Thyroid gland (tissue), 4 donors: ENCODE measurements at regions not wholly inside any gene's neighbourhood (a gene's known extent, or its start where the extent isn't known, plus 50 kb on each side); places are given as distances from the start of the nearest gene placed in this dataset.

Experiments
- DNase-seq, 2 donors: peaks; one replicate each; pipeline ENCODE4 v3.0.0-alpha.2; 2019
- H3K27ac ChIP-seq, 3 donors: fragments of 200-600 bp; sonication (generic); 1 replicate in 2 of 3; 2 replicates in 1 of 3; pipeline ENCODE4 v1.5.1; 2016 to 2019; ENCODE audit warnings: mild to moderate bottlenecking in 1 of 3, moderate library complexity in 1 of 3
- H3K27me3 ChIP-seq: fragments of 200-600 bp; sonication (generic); one replicate; pipeline ENCODE4 v1.5.1; 2019
- H3K36me3 ChIP-seq, 2 donors: fragments of 200-600 bp; sonication (generic); one replicate each; pipeline ENCODE4 v1.5.1; 2016 to 2019
- H3K4me1 ChIP-seq, 2 donors: fragments of 200-600 bp; sonication (generic); one replicate each; pipeline ENCODE4 v1.5.1; 2017 to 2019
- H3K4me3 ChIP-seq, 3 donors: fragments of 200-600 bp; sonication (generic); replicated peaks in 1 of 3; 1 replicate in 2 of 3; 2 replicates in 1 of 3; pipeline ENCODE4 v1.5.1; 2016; ENCODE audit warnings: mild to moderate bottlenecking in 1 of 3
- H3K9me3 ChIP-seq: fragments of 200-600 bp; sonication (generic); one replicate; pipeline ENCODE4 v1.5.1; 2017
- POLR2A ChIP-seq, 2 donors: fragments of 450-650 bp; IDR thresholded peaks; one replicate each; pipeline ENCODE4 v1.6.1; 2017; ENCODE audit warnings: antibody characterized with exemption in 2 of 2, mild to moderate bottlenecking in 2 of 2, moderate library complexity in 1 of 2
- WGBS, 2 donors: methylation state at CpG; one replicate each; pipeline ENCODE4 v1.1.5; 2017; 5-methylcytosine and 5-hydroxymethylcytosine counted together
- intact Hi-C: fragments of 100-400 bp; cut with DNase I; formaldehyde crosslinking; loops from one replicate; pipeline ENCODE4 v1.15.1; 2023
- TF ChIP-seq, protein P1 (sequence below), 6 experiments: fragments of 200-600 bp in 3 of 6; fragments of 450-650 bp in 3 of 6; sonication (generic) in 3 of 6; IDR thresholded peaks; one replicate each; pipeline ENCODE4 v1.5.1; 2016 to 2019; ENCODE audit warnings: antibody characterized with exemption in 6 of 6, mild to moderate bottlenecking in 2 of 6, inconsistent platforms in 1 of 6, moderate library complexity in 1 of 6

GRCh38 chr5:13358342-13358741 is 586.1 kb downstream of the DNAH5 start:
- Histone ChIP-seq H3K36me3 (no peaks in the 10 kb centered on the region), H3K27ac (no peak overlapping the region), H3K27me3 (no peaks in the 10 kb centered on the region), H3K4me1 (no peaks in the 10 kb centered on the region), H3K4me3 (no peak overlapping the region), H3K9me3 (no peaks in the 10 kb centered on the region)
- intact Hi-C loops: no loop called here
- no peak for TF ChIP-seq POLR2A (IDR thresholded peaks at IDR 0.05)
- TF ChIP-seq, protein P1, sequence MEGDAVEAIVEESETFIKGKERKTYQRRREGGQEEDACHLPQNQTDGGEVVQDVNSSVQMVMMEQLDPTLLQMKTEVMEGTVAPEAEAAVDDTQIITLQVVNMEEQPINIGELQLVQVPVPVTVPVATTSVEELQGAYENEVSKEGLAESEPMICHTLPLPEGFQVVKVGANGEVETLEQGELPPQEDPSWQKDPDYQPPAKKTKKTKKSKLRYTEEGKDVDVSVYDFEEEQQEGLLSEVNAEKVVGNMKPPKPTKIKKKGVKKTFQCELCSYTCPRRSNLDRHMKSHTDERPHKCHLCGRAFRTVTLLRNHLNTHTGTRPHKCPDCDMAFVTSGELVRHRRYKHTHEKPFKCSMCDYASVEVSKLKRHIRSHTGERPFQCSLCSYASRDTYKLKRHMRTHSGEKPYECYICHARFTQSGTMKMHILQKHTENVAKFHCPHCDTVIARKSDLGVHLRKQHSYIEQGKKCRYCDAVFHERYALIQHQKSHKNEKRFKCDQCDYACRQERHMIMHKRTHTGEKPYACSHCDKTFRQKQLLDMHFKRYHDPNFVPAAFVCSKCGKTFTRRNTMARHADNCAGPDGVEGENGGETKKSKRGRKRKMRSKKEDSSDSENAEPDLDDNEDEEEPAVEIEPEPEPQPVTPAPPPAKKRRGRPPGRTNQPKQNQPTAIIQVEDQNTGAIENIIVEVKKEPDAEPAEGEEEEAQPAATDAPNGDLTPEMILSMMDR (IDR thresholded peaks at IDR 0.05): no peak
- DNase-seq: no peak

- Histone ChIP-seq H3K9me3 (no peaks in the 10 kb centered on the region), H3K4me1 (no peaks in the 10 kb centered on the region), H3K27ac (no peak overlapping the region), H3K27me3 (no peaks in the 10 kb centered on the region), H3K4me3 (no peak overlapping the region), H3K36me3 (no peaks in the 10 kb centered on the region)
- WGBS, 2 donors: 31 to 53% methylated on average over 1 of the region's 1 CpG
- no peak for DNase-seq
- TF ChIP-seq POLR2A (IDR thresholded peaks at IDR 0.05): no peak
- TF ChIP-seq, protein P1 (IDR thresholded peaks at IDR 0.05): no peak
- intact Hi-C loops: no loop called here
Measured at GRCh38 chr5:13357929-13358328, 586.6 kb downstream of the DNAH5 start.

GRCh38 chr5:13356226-13356625 is 588.3 kb downstream of the DNAH5 start:
- 87 to 88% methylated on average over 3 of the region's 3 CpGs for WGBS, 2 donors
- Histone ChIP-seq H3K9me3 (no peaks in the 10 kb centered on the region), H3K27ac (no peak overlapping the region), H3K36me3 (no peaks in the 10 kb centered on the region), H3K4me3 (no peak overlapping the region), H3K4me1 (no peaks in the 10 kb centered on the region), H3K27me3 (no peaks in the 10 kb centered on the region)
- TF ChIP-seq, protein P1 (IDR thresholded peaks at IDR 0.05): no peak
- no peak for TF ChIP-seq POLR2A (IDR thresholded peaks at IDR 0.05)
- no peak for DNase-seq
- intact Hi-C loops: no loop called here

GRCh38 chr5:13354611-13355010 is 589.9 kb downstream of the DNAH5 start:
- no peak for DNase-seq
- intact Hi-C loops: no loop called here
- Histone ChIP-seq H3K27ac (no peak overlapping the region), H3K4me1 (no peaks in the 10 kb centered on the region), H3K27me3 (no peaks in the 10 kb centered on the region), H3K4me3 (no peak overlapping the region), H3K9me3 (no peaks in the 10 kb centered on the region), H3K36me3 (no peaks in the 10 kb centered on the region)
- 63 to 64% methylated on average over 2 of the region's 2 CpGs for WGBS, 2 donors
- TF ChIP-seq, protein P1 (IDR thresholded peaks at IDR 0.05): no peak
- TF ChIP-seq POLR2A (IDR thresholded peaks at IDR 0.05): no peak

GRCh38 chr5:13350767-13351166 is 593.7 kb downstream of the DNAH5 start:
- DNase-seq: no peak
- Histone ChIP-seq H3K4me3 (no peak overlapping the region), H3K27me3 (no peaks in the 10 kb centered on the region), H3K4me1 (no peaks in the 10 kb centered on the region), H3K27ac (no peak overlapping the region), H3K9me3 (no peaks in the 10 kb centered on the region), H3K36me3 (no peaks in the 10 kb centered on the region)
- intact Hi-C loops: no loop called here
- TF ChIP-seq, protein P1 (IDR thresholded peaks at IDR 0.05): no peak
- no peak for TF ChIP-seq POLR2A (IDR thresholded peaks at IDR 0.05)
- 28 to 31% methylated on average over 2 of the region's 2 CpGs for WGBS, 2 donors
